ENCODE measurements at regions not wholly inside any gene's neighbourhood (a gene's known extent, or its start where the extent isn't known, plus 50 kb on each side); places are given as distances from the start of the nearest gene placed in this dataset.

- no peaks in the 10 kb centered on the region for H3K27me3 Mint-ChIP-seq (ENCODE audit: unreplicated experiment)
- no TSS peak for BruUV-seq (replicated peaks)
- no peak overlapping the region for H3K27ac Mint-ChIP-seq (ENCODE audit: unreplicated experiment)
- no peak overlapping the region for H3K4me3 Mint-ChIP-seq (ENCODE audit: low read depth, unreplicated experiment)
- no peaks in the 10 kb centered on the region for H3K4me1 Mint-ChIP-seq (ENCODE audit: low read depth, unreplicated experiment)
- CTCF ChIA-PET, result no interaction called here
- no peaks in the 10 kb centered on the region for H3K9me3 Mint-ChIP-seq (ENCODE audit: low read depth, unreplicated experiment)
- DNase-seq, result no peak
- intact Hi-C loops (cut with micrococcal nuclease; ENCODE audit: unreplicated experiment), result no loop called here
- TF ChIP-seq, protein P1, sequence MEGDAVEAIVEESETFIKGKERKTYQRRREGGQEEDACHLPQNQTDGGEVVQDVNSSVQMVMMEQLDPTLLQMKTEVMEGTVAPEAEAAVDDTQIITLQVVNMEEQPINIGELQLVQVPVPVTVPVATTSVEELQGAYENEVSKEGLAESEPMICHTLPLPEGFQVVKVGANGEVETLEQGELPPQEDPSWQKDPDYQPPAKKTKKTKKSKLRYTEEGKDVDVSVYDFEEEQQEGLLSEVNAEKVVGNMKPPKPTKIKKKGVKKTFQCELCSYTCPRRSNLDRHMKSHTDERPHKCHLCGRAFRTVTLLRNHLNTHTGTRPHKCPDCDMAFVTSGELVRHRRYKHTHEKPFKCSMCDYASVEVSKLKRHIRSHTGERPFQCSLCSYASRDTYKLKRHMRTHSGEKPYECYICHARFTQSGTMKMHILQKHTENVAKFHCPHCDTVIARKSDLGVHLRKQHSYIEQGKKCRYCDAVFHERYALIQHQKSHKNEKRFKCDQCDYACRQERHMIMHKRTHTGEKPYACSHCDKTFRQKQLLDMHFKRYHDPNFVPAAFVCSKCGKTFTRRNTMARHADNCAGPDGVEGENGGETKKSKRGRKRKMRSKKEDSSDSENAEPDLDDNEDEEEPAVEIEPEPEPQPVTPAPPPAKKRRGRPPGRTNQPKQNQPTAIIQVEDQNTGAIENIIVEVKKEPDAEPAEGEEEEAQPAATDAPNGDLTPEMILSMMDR (IDR thresholded peaks at IDR 0.05; ENCODE audit: unreplicated experiment), result no peak
- no peaks in the 10 kb centered on the region for H3K36me3 Mint-ChIP-seq (ENCODE audit: insufficient read depth, unreplicated experiment)
Measured at GRCh38 chr4:64016893-64017292, 392.4 kb downstream of the TECRL start.

DNA sequence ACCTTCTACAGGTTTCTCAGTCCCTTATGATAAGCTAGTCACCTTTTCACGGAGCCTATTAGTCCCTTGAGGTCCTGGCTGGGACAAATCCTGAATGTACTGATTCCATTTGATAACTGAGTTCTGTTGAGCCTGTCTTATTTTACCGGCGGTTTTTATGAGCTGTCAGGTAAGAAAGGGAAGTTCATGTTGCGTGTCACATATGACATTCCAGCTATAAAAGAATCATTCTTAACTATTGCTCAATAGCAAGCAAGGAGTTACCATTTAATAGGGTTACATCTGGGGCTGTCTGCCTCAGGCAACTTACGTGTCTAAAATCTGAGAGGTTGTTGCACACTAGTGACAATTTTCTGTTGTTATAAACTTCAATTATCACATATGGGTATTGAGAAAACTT, 394.6 kb downstream of the TECRL start:
- Mint-ChIP-seq H3K9me3 (ENCODE audit: low read depth, unreplicated experiment) (peaks cover 3% of the 10 kb centered on the region), H3K36me3 (ENCODE audit: insufficient read depth, unreplicated experiment) (no peaks in the 10 kb centered on the region), H3K4me1 (ENCODE audit: low read depth, unreplicated experiment) (no peaks in the 10 kb centered on the region), H3K4me3 (ENCODE audit: low read depth, unreplicated experiment) (no peak overlapping the region), H3K27me3 (ENCODE audit: unreplicated experiment) (no peaks in the 10 kb centered on the region), H3K27ac (ENCODE audit: unreplicated experiment) (no peak overlapping the region)
- no peak for DNase-seq
- TF ChIP-seq, protein P1 (IDR thresholded peaks at IDR 0.05; ENCODE audit: unreplicated experiment), result no peak
- CTCF ChIA-PET, result no interaction called here
- no TSS peak for BruUV-seq (replicated peaks)
- intact Hi-C loops (cut with micrococcal nuclease; ENCODE audit: unreplicated experiment), result no loop called here

GRCh38 chr4:64001229-64001898, 407.9 kb downstream of the TECRL start:
- Mint-ChIP-seq H3K4me3 (ENCODE audit: low read depth, unreplicated experiment) (no peak overlapping the region), H3K9me3 (ENCODE audit: low read depth, unreplicated experiment) (peaks cover 6% of the 10 kb centered on the region), H3K27me3 (ENCODE audit: unreplicated experiment) (no peaks in the 10 kb centered on the region), H3K27ac (ENCODE audit: unreplicated experiment) (no peak overlapping the region), H3K4me1 (ENCODE audit: low read depth, unreplicated experiment) (no peaks in the 10 kb centered on the region), H3K36me3 (ENCODE audit: insufficient read depth, unreplicated experiment) (no peaks in the 10 kb centered on the region)
- CTCF ChIA-PET, result no interaction called here
- TF ChIP-seq, protein P1 (IDR thresholded peaks at IDR 0.05; ENCODE audit: unreplicated experiment), result no peak
- DNase-seq, result no peak
- no TSS peak for BruUV-seq (replicated peaks)
- intact Hi-C loops (cut with micrococcal nuclease; ENCODE audit: unreplicated experiment), result no loop called here

DNA sequence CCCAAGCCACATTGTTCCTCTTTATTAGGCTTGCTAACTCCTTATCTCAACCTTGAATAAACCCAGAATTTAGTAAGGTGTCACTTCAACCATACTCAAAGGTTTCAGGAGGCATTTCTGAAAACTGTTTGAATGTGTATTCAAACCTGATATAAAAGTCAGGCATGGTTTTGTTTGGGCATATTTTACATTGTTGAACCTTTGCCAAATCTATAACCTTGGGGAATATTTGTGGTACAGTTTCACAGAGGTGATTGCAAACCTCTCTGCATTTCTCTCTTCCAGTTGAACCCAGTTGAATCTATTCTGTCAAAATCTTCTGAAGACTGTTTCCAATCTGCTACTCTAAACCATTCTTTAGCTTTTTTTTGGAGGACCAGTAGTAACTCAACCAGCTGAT, 409.0 kb downstream of the TECRL start:
- H3K4me3 Mint-ChIP-seq (ENCODE audit: low read depth, unreplicated experiment), result no peak overlapping the region
- TF ChIP-seq, protein P1 (IDR thresholded peaks at IDR 0.05; ENCODE audit: unreplicated experiment), result no peak
- peaks cover 3% of the 10 kb centered on the region for H3K9me3 Mint-ChIP-seq (ENCODE audit: low read depth, unreplicated experiment)
- H3K36me3 Mint-ChIP-seq (ENCODE audit: insufficient read depth, unreplicated experiment), result no peaks in the 10 kb centered on the region
- H3K27me3 Mint-ChIP-seq (ENCODE audit: unreplicated experiment), result no peaks in the 10 kb centered on the region
- BruUV-seq (replicated peaks), result no TSS peak
- CTCF ChIA-PET, result no interaction called here
- no peak for DNase-seq
- no peak overlapping the region for H3K27ac Mint-ChIP-seq (ENCODE audit: unreplicated experiment)
- intact Hi-C loops (cut with micrococcal nuclease; ENCODE audit: unreplicated experiment), result no loop called here
- no peaks in the 10 kb centered on the region for H3K4me1 Mint-ChIP-seq (ENCODE audit: low read depth, unreplicated experiment)
